GM18867 (cell line): ENCODE measurements at regions not wholly inside any gene's neighbourhood (a gene's known extent, or its start where the extent isn't known, plus 50 kb on each side); places are given as distances from the start of the nearest gene placed in this dataset.

Source experiments
- ATAC-seq: cut with Tn5 transposase; IDR thresholded peaks from one replicate; pipeline ENCODE4 v1.9.1; 2021; ENCODE audit warnings: mild to moderate bottlenecking, moderate library complexity; ENCODE audit not compliant: unreplicated experiment

DNA sequence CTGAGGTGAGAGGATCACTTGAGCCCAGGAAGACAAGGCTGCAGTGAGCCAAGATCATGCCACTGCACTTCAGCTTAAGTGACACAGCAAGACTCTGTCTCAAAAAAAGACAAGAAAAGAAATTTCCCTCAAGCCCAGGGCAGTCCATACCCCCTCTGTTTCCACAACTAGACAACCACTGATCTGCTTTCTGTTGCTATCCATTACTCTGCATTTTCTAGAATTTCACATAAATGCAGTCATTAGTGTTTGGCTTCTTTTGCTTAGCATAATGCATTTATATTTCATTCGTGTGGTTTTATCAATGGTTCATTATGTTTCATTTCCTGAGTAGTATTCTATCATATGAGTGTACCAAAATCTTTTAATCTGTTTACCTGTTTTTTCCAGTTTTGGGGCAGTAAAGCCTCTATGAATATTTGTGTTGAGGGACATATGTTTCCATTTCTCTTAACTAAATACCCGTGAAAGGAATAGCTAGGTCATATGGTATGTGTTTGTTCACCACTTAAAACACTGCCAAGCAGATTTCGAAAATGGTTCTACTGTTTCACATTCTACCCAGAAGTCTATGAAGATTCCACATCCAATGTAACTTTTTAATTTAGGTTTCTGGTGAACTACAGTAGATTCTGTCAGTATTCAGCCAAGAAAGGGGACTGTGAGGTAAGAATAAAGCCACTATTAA is 271.8 kb downstream of the ZNF608 start:
- ATAC-seq, result no peak

DNA sequence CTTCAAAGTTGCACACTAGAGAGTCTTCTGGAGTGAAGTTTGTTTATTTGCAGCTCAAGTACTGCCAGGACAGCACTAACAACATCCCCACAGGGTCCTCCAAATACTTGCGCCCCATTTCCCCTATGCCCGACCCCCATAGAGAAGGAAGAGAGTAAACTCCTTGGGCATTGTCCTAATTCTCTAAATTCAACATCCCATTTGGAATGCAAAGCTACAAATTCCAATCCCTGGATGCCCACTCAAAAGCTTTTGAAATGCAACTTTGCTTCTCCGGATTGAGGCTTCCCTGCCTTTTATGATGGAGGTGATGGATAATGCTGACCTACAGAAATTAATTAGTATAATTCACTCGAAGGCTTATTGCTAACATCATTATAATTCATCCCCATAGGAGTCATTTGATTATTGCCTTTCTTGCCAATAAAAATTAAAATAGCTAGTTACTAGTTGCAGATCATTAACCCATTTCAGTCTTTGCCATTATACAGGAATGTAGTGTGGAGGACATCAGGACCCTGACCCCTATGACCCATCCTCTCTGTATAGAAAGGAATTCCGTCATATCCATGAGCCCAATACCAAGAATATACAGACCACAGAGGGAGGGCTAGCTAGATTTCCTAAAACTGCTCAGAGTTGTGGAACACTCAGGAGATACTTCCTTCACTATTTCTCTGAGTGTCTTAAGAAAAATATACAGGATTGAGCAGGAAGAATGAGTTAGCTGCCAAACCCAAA is 277.6 kb downstream of the ZNF608 start:
- ATAC-seq, result no peak

DNA sequence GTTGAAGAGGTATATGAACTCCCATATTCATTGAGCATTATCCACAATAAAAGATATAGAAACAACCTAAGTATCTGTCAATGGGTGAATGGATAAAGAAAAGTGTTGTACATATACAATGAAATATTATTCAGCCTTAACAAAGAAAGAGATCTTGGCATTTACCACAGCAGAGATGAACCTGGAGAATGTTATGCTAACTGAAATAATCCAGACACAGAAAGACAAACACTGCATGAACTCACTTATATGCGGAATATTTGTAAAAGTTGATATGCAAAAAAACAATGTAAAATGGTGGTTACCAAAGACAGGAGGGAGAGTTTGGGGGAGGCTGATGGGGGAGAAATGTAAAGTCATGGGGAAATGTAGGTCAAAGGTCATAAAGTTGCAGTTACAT is 278.7 kb downstream of the ZNF608 start:
- no peak for ATAC-seq

DNA sequence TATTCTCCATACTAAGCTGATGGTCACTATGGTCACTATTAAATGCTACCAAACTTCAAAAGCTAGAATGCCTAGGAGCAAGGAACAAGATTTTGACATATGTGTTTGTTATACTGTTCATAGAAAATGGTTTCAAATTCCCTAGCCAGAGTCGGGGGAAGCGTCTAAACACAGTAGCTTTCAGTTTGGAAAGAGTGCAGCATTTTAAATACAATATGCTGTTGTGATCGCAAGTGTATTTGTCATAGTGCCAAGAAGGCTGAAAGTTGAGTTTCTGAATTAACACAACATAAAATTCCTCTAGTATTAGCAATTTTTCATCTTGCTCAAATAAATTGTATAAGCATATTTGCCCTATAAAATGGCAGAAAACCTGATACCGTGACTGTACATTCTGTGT is 280.4 kb downstream of the ZNF608 start:
- no peak for ATAC-seq

GRCh38 chr5:124463851-124464250 is 282.6 kb downstream of the ZNF608 start:
- no peak for ATAC-seq

DNA sequence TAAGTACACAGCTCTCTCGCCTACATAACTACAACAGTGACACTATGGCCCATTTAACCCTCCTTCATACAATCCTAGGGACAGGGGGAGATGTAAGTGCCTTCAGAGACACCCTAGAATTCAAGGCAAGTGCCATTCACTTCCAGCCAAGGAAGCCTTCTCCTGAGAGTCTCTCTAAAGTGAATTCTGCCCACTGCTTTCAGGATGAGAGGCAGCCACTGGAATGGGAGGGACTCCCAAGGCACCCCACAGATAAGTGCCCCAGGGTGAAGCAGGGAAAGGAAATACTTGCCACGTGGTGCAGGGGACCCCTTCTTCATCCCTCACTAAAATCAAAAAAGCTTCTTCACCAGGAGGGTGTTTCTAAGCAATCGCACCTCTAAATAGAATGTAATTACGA is 283.7 kb downstream of the ZNF608 start:
- no peak for ATAC-seq

- no peak for ATAC-seq
These were observed 284.5 kb downstream of the ZNF608 start for GRCh38 chr5:124461941-124462340.

GRCh38 chr5:124461157-124461556 is 285.3 kb downstream of the ZNF608 start:
- ATAC-seq, result peak; percentile 47

DNA sequence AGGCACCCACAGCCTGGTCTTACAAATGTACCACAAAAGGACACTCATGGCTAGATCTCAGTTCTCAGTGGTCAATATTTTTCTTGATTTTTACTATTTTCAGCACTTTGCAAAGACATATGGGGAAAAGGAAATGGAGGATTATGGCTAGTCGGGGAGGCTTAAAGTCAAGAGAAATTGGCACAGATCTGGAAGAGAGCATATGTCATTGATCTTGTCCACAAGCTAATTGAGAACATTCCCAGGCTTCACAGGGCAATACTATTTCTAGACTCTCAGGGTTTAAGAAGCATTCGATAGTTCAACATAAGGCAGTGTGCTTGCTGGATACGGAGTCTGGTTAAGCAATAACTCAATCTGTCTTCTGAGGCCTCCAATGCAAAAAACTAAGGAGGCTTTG is 285.8 kb downstream of the ZNF608 start:
- ATAC-seq, result no peak

GRCh38 chr5:124459984-124460383 is 286.5 kb downstream of the ZNF608 start:
- no peak for ATAC-seq

DNA sequence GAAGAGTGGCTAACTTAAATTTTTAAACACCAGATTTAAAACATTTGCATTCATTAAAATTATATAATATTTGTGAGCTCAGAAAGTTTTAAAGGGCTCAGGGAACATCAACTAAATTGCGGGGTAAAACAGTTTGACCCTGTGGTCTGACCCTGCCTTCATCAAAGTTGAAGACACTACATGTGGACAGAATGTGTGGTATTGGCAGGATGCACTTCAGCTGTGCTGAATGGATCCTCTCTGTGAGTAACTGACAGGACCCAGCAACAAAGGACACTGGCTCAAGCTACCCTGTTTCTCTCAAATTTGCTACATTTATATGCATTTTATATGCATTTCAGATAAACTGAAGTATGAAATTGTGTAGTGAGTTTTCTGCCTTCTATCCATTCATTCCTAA is 288.5 kb downstream of the ZNF608 start:
- ATAC-seq, result no peak

DNA sequence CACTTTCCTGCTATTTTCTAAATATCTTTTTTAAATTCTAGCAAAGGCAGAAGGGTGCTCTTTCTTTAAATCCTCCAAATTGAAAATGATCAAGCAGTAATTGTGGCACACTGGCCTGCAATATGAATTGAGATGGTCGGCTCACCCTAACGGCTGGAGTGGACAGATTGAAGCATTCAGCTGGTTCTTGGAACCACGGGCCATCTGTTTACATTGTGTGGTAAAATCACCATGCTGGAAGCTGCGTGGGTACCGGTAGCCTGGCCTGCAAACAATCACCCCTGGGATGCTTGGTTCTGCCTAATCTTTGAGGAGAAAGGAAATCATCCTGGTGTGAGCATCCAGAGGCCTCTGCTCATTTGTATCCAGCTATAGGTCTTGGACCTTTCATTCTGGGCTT is 289.3 kb downstream of the ZNF608 start:
- ATAC-seq, result no peak

GRCh38 chr5:124456249-124456648 is 290.2 kb downstream of the ZNF608 start:
- ATAC-seq, result no peak

DNA sequence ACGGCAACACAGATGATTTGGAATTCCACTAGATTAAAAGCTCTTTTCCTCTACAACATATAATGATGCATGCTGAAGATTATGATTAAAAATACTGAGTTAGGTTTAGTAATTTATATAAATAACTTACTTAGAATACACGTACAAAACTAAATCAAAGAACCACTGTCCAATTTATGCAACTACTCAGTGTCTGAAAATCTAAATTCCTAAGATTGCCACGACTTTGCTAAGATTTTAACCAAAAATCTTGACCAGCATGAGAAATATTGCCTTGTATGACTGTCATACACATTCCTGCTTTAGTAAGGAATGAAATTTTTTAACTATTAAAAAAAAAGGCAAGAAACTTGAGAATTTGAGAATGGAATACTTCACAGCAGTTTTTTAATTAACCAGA is 292.4 kb downstream of the ZNF608 start:
- peak; percentile 2 for ATAC-seq

DNA sequence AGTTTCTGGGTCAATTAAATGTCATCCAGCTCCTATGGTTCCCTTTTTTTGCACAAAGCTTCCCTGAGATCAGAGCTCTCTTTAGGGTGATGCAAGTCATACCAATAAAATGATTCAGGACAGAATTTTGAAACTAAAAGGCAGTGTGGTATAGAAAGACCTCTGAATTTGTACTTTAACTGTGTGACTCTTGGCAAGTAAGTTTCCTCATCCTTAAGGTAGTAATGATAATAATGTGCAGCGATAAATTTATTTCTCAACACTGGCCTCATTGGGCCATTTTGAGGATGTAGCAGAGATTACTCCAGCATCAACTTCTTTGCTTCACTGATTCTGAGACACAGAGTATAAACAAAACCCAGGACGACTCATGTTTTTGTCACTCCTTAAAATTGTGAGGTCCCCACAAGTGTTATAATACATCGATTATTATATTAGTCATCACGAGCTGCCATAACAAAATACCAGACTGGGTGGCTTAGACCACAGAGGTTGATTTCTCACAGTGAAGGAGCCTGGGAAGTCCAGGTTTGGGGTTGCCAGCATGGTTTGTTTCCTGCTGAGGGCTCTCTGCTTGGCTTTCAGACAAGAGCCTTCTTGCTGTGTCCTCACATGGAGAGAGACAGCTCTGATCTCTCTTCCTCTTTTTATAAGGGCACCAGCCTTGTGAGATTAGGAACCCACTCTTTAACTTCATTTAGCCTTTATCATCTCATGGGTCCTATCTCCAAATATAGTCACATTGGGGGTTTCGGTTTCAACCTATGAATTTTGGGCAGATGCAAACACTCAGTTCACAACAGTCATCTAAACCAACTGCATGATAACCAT is 293.0 kb downstream of the ZNF608 start:
- peak; percentile 97 for ATAC-seq

DNA sequence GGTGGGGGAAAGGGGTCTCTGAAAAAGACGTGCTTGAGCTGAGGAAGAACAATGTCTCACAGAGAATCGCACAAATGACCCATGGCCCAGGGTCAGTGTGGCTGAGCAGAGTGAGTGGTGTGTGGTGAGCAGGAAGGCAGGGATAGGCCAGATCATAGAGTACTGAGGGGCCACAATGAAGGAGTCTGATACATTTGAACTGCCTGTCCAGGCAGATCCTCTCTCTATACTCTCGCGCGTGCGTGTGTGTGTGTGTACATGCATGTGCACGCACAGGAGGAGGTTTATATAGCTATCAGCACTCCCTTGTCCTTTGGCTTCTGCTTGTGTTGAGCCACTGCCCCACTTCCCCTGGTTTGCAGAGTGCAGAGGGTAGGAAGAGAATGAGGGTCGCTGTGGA is 294.0 kb downstream of the ZNF608 start:
- ATAC-seq, result no peak

DNA sequence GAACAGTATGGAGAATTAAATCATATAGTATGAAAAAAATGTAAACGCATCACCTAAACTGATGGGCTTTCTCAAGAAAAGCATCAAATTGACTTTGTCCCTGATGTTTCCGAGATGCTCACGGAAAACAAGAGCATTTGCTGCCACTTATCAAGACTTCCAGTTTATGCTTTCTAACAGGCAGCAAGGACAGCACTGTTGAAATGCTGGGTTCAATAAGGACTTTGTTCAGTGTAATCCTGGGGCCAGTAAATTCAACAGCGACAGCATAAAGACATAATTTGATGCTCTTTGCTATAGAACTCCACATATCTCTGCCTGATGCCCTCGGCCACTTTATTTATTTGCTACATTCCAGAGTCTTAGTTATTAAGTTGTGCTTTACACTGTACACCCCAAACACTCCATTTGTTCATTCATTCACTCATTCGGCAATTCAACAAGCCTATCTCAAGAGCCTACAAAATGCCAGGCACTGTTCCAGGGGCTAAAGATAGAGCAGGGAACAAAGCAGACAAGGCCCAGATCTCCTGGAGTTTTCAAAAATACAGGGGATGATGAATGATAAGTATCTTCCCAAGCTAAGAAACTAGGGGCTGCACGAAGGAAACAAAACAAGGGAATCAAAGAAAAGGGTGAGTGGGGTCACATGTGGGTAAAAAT is 294.6 kb downstream of the ZNF608 start:
- ATAC-seq, result no peak

DNA sequence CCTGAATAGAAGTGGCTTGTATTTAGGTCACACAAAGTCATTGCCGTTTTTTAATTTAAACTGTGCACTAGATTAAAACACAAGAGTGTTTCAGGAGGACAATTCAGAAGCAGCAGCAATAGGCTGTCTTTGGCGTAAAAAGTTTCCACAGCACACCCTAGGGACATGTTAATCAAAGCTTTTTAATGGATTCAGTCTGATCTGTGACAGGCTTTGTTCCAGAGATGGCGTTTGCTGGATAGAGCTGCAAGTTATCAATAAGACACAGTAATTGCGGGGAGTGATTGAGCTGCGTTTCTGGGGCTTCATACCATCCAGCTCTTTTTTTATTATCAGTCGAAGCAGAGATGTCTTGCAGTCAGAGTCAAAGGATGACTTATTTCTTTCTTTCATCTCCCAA is 300.3 kb downstream of the ZNF608 start:
- ATAC-seq, result no peak

GRCh38 chr5:124445070-124445619 is 301.3 kb downstream of the ZNF608 start:
- no peak for ATAC-seq

- ATAC-seq, result peak; percentile 99
These were observed 302.2 kb downstream of the ZNF608 start for GRCh38 chr5:124444147-124444775.
